ENCODE measurements at regions not wholly inside any gene's neighbourhood (a gene's known extent, or its start where the extent isn't known, plus 50 kb on each side); places are given as distances from the start of the nearest gene placed in this dataset.
"Not testable (repeated sequence)": the region's sequence is repeated elsewhere in the genome, so short reads cannot be mapped to it uniquely, and the experiment has no call there.

- H4K20me1 ChIP-seq (ENCODE audit: control insufficient read depth, insufficient read depth, low read depth, low read length), result no peaks in the 10 kb centered on the region
These were observed 105.8 kb downstream of the SPP2 start for GRCh38 chr2:234156326-234156725.

GRCh38 chr2:234152835-234153234 lies 102.3 kb downstream of the SPP2 start:
- H4K20me1 ChIP-seq (ENCODE audit: control insufficient read depth, insufficient read depth, low read depth, low read length), result not testable (repeated sequence)

More at GRCh38 chr2:234156326-234156725, 105.8 kb downstream of the SPP2 start:
- H3K9me3 ChIP-seq (ENCODE audit: control insufficient read depth, insufficient read depth, low read length), result no peaks in the 10 kb centered on the region
- no peaks in the 10 kb centered on the region for H3K27me3 ChIP-seq (ENCODE audit: control insufficient read depth, low read length)
- no peaks in the 10 kb centered on the region for H3F3A ChIP-seq (ENCODE audit: control insufficient read depth, insufficient read depth)
- no peak for TF ChIP-seq EZH2phosphoT487 (IDR thresholded peaks at IDR 0.05; ENCODE audit: borderline replicate concordance, low read length)
- no peak for TF ChIP-seq CTCF (IDR thresholded peaks at IDR 0.05; ENCODE audit: low read depth, low read length, poor library complexity, severe bottlenecking)
- H3K79me2 ChIP-seq (ENCODE audit: control insufficient read depth, low read length), result no peaks in the 10 kb centered on the region
- H3K4me2 ChIP-seq (ENCODE audit: low read length), result no peak overlapping the region
- H3K4me1 ChIP-seq (ENCODE audit: control insufficient read depth, low read length), result no peaks in the 10 kb centered on the region
- H3K4me3 ChIP-seq (ENCODE audit: low read length), result no peak overlapping the region
- no peaks in the 10 kb centered on the region for H3K36me3 ChIP-seq (ENCODE audit: control insufficient read depth, low read length)
- no peak overlapping the region for H3K27ac ChIP-seq (ENCODE audit: low read depth, low read length)
- H3K9me2 ChIP-seq (replicated peaks; ENCODE audit: control insufficient read depth, low read length), result no peaks in the 10 kb centered on the region

DNA sequence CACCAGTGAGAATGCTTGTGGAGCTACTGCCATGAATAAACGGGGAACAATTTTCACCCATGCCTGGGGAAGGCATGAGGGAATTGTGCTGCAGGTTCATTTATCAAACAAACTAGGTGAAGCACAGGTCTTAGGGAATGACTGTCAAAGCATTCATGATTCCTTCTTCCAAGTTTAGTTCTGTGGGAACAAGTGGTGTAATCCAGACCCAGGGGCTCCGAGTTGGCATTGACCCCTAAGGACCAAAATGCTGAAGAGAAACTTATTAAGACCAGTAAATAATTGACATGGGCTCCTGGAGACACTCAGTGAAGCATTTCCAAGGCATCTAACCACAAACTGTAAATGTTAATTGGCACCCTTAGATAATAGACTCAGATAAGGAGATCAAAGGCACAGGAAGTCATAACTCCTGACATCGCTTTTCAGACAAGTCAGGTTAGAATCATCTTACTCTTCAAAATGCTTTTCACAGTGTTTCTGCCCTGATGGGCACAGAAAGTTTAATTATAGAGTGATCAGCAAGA lies 96.9 kb downstream of the SPP2 start:
- no peak overlapping the region for H3K4me2 ChIP-seq (ENCODE audit: low read length)
- no peaks in the 10 kb centered on the region for H4K20me1 ChIP-seq (ENCODE audit: control insufficient read depth, insufficient read depth, low read depth, low read length)
- no peaks in the 10 kb centered on the region for H3K9me3 ChIP-seq (ENCODE audit: control insufficient read depth, insufficient read depth, low read length)
- H3F3A ChIP-seq (ENCODE audit: control insufficient read depth, insufficient read depth), result no peaks in the 10 kb centered on the region
- no peaks in the 10 kb centered on the region for H3K9me2 ChIP-seq (replicated peaks; ENCODE audit: control insufficient read depth, low read length)
- no peaks in the 10 kb centered on the region for H3K4me1 ChIP-seq (ENCODE audit: control insufficient read depth, low read length)
- no peak overlapping the region for H3K4me3 ChIP-seq (ENCODE audit: low read length)
- no peaks in the 10 kb centered on the region for H3K79me2 ChIP-seq (ENCODE audit: control insufficient read depth, low read length)
- H3K27me3 ChIP-seq (ENCODE audit: control insufficient read depth, low read length), result 0 out of 2 replicates have a peak, but pooled peaks cover 5% of the 10 kb centered on the region
- TF ChIP-seq EZH2phosphoT487 (IDR thresholded peaks at IDR 0.05; ENCODE audit: borderline replicate concordance, low read length) (no peak), CTCF (IDR thresholded peaks at IDR 0.05; ENCODE audit: low read depth, low read length, poor library complexity, severe bottlenecking) (no peak)
- no peaks in the 10 kb centered on the region for H3K36me3 ChIP-seq (ENCODE audit: control insufficient read depth, low read length)
- no peak overlapping the region for H3K27ac ChIP-seq (ENCODE audit: low read depth, low read length)

More at GRCh38 chr2:234152835-234153234, 102.3 kb downstream of the SPP2 start:
- H3K27ac ChIP-seq (ENCODE audit: low read depth, low read length); H3K4me1 ChIP-seq (ENCODE audit: control insufficient read depth, low read length); H3K9me3 ChIP-seq (ENCODE audit: control insufficient read depth, insufficient read depth, low read length); H3K36me3 ChIP-seq (ENCODE audit: control insufficient read depth, low read length); H3K79me2 ChIP-seq (ENCODE audit: control insufficient read depth, low read length); H3K27me3 ChIP-seq (ENCODE audit: control insufficient read depth, low read length); H3K4me3 ChIP-seq (ENCODE audit: low read length); H3F3A ChIP-seq (ENCODE audit: control insufficient read depth, insufficient read depth); H3K9me2 ChIP-seq (replicated peaks; ENCODE audit: control insufficient read depth, low read length); H3K4me2 ChIP-seq (ENCODE audit: low read length): not testable (repeated sequence)

DNA sequence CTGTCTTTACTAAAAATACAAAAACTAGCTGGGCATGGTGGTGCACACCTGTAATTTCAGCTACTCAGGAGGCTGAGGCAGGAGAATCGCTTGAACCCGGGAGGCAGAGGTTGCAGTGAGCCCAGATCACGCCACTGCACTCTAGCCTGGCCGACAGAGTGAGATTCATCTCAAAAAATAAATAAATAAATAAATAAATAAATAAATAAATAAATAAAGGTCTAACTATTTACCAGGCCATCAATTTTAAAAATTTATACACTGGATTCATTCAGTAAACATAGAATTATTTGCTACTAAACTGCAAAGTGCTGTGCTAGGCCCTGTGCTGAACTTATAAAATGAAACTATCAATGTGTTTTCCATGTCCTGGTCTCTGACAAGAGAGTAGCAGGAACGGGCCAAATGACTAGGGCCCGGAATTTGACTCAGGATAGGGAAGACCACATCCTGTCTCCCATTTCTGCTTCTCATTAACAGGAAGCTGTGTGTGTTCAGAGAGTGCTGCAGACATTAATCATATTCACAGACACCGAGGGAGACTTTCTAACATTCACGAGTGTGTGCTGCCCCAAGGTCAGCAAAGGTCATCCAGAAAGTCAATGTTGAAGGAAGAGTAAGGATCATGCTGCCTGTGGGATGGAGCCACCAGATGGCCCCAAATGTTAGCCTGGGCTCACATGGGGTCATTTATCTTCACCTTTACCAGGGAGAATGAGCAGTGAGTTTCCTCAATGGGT lies 95.8 kb downstream of the SPP2 start:
- H3K9me2 ChIP-seq (replicated peaks; ENCODE audit: control insufficient read depth, low read length), result no peaks in the 10 kb centered on the region
- no peaks in the 10 kb centered on the region for H3K9me3 ChIP-seq (ENCODE audit: control insufficient read depth, insufficient read depth, low read length)
- H3K27me3 ChIP-seq (ENCODE audit: control insufficient read depth, low read length), result 0 out of 2 replicates have a peak, but pooled peaks cover 5% of the 10 kb centered on the region
- no peak for TF ChIP-seq EZH2phosphoT487 (IDR thresholded peaks at IDR 0.05; ENCODE audit: borderline replicate concordance, low read length)
- no peak for TF ChIP-seq CTCF (IDR thresholded peaks at IDR 0.05; ENCODE audit: low read depth, low read length, poor library complexity, severe bottlenecking)
- no peaks in the 10 kb centered on the region for H3K79me2 ChIP-seq (ENCODE audit: control insufficient read depth, low read length)
- no peaks in the 10 kb centered on the region for H3K4me1 ChIP-seq (ENCODE audit: control insufficient read depth, low read length)
- no peak overlapping the region for H3K27ac ChIP-seq (ENCODE audit: low read depth, low read length)
- H3K4me2 ChIP-seq (ENCODE audit: low read length), result no peak overlapping the region
- H4K20me1 ChIP-seq (ENCODE audit: control insufficient read depth, insufficient read depth, low read depth, low read length), result no peaks in the 10 kb centered on the region
- no peaks in the 10 kb centered on the region for H3F3A ChIP-seq (ENCODE audit: control insufficient read depth, insufficient read depth)
- no peak overlapping the region for H3K4me3 ChIP-seq (ENCODE audit: low read length)
- no peaks in the 10 kb centered on the region for H3K36me3 ChIP-seq (ENCODE audit: control insufficient read depth, low read length)
